ENCODE measurements at regions not wholly inside any gene's neighbourhood (a gene's known extent, or its start where the extent isn't known, plus 50 kb on each side); places are given as distances from the start of the nearest gene placed in this dataset.

DNA sequence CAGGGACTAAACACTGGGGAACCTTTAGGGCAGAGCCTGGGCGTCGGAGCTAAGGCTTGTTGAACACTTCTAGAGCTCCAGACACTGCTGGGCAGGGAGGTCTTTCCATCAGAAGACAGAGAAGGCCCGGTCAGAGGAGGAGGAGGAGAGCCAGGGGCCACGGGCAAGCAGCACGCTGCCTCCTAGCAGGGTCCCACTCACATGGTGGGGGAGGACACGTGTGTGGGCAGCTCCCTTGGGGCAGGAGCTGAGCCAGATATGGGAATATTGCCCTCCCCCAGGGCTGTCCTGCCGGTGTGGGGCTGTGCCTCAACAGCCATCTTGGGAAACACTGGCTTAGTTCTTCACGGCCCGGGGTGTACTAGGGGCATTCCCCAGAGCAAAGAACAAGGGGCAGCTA, 89.6 kb upstream of the TLE3 start:
- Histone ChIP-seq H3K4me1 (ENCODE audit: insufficient read depth) (peaks cover 4% of the 10 kb centered on the region), H2AFZ (no peak overlapping the region), H3K27me3 (peaks cover 2% of the 10 kb centered on the region), H3K9me3 (ENCODE audit: low read depth) (no peaks in the 10 kb centered on the region), H3K36me3 (replicated peaks; ENCODE audit: insufficient read depth, low read depth) (no peaks in the 10 kb centered on the region), H3K27ac (no peak overlapping the region), H3K79me2 (no peaks in the 10 kb centered on the region), H3K9me2 (replicated peaks; ENCODE audit: insufficient read depth) (no peaks in the 10 kb centered on the region), H4K20me1 (ENCODE audit: insufficient read depth, poor library complexity, severe bottlenecking) (no peaks in the 10 kb centered on the region), H3K4me2 (no peak overlapping the region), H3K4me3 (no peak overlapping the region)
- WGBS (ENCODE audit: low lambda C conversion rate, missing lambda C conversion rate) = 90% methylated on average over 9 of the region's 9 CpGs
- DNase-seq (ENCODE audit: low spot score) = no peak
- TF ChIP-seq, protein P1, sequence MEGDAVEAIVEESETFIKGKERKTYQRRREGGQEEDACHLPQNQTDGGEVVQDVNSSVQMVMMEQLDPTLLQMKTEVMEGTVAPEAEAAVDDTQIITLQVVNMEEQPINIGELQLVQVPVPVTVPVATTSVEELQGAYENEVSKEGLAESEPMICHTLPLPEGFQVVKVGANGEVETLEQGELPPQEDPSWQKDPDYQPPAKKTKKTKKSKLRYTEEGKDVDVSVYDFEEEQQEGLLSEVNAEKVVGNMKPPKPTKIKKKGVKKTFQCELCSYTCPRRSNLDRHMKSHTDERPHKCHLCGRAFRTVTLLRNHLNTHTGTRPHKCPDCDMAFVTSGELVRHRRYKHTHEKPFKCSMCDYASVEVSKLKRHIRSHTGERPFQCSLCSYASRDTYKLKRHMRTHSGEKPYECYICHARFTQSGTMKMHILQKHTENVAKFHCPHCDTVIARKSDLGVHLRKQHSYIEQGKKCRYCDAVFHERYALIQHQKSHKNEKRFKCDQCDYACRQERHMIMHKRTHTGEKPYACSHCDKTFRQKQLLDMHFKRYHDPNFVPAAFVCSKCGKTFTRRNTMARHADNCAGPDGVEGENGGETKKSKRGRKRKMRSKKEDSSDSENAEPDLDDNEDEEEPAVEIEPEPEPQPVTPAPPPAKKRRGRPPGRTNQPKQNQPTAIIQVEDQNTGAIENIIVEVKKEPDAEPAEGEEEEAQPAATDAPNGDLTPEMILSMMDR (IDR thresholded peaks at IDR 0.05; ENCODE audit: poor library complexity) = no peak
- TF ChIP-seq EZH2 (IDR thresholded peaks at IDR 0.05; ENCODE audit: borderline replicate concordance) = no peak
- no peak for TF ChIP-seq EZH2phosphoT487 (IDR thresholded peaks at IDR 0.05; ENCODE audit: low read depth, severe bottlenecking, unreplicated experiment)

DNA sequence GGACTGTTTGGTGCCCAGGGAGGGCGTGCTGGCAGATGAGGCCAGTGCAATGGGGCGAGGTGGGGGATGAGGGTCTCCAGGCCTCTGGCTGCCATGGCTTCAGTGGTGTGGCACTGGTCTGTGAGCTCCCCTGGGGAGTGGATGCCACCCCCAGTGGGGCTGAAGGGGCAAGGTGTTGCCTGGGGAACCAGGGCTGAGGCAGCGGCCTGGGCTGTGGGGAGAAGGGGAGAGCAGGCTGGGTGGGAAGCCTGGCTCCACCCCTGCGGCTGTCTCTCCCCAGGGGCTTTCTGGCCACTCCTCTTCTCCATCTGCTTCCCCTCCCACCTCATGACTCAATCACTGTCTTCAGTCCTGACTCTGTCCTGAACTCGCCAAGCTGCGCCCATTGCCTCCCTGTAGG, 88.4 kb upstream of the TLE3 start:
- no peak overlapping the region for H3K4me3 ChIP-seq
- no peak overlapping the region for H3K27ac ChIP-seq
- no peaks in the 10 kb centered on the region for H3K9me2 ChIP-seq (replicated peaks; ENCODE audit: insufficient read depth)
- H3K4me1 ChIP-seq (ENCODE audit: insufficient read depth) = peaks cover 4% of the 10 kb centered on the region
- H3K79me2 ChIP-seq = no peaks in the 10 kb centered on the region
- H3K36me3 ChIP-seq (replicated peaks; ENCODE audit: insufficient read depth, low read depth) = no peaks in the 10 kb centered on the region
- TF ChIP-seq EZH2phosphoT487 (IDR thresholded peaks at IDR 0.05; ENCODE audit: low read depth, severe bottlenecking, unreplicated experiment) (no peak), EZH2 (IDR thresholded peaks at IDR 0.05; ENCODE audit: borderline replicate concordance) (no peak)
- TF ChIP-seq, protein P1 (IDR thresholded peaks at IDR 0.05; ENCODE audit: poor library complexity) = no peak
- H4K20me1 ChIP-seq (ENCODE audit: insufficient read depth, poor library complexity, severe bottlenecking) = no peaks in the 10 kb centered on the region
- 95% methylated on average over 6 of the region's 6 CpGs for WGBS (ENCODE audit: low lambda C conversion rate, missing lambda C conversion rate)
- DNase-seq (ENCODE audit: low spot score) = no peak
- no peak overlapping the region for H3K4me2 ChIP-seq
- no peak overlapping the region for H2AFZ ChIP-seq
- H3K9me3 ChIP-seq (ENCODE audit: low read depth) = no peaks in the 10 kb centered on the region
- H3K27me3 ChIP-seq = peaks cover 3% of the 10 kb centered on the region

DNA sequence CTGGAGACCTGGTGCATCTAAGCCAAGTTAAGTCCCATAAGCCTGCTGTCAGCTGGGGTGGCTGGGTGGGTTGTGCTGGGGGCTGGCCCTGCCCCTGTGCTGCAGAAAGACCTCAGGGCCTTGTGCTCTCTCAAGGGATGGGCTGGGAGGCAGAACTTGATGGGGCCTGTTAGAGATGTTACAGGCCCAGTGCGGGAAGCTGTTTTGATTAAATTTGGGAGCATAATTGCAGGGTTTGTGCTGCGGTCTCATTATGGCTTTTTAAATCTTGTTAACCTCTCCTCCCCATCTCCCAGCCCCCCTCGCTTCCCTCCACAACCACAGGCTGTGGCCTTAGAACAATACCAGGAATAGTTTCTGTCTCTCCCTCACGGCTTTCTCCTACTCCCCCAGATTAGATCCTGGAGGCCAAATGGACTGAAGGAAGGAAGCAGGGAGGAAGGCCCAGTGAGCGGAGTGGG, 87.6 kb upstream of the TLE3 start:
- DNase-seq (ENCODE audit: low spot score) = no peak
- TF ChIP-seq, protein P1 (IDR thresholded peaks at IDR 0.05; ENCODE audit: poor library complexity) = no peak
- no peak for TF ChIP-seq EZH2 (IDR thresholded peaks at IDR 0.05; ENCODE audit: borderline replicate concordance)
- no peak for TF ChIP-seq EZH2phosphoT487 (IDR thresholded peaks at IDR 0.05; ENCODE audit: low read depth, severe bottlenecking, unreplicated experiment)

More for the DNA sequence above, 87.6 kb upstream of the TLE3 start:
- H3K36me3 ChIP-seq (replicated peaks; ENCODE audit: insufficient read depth, low read depth) = no peaks in the 10 kb centered on the region
- no peaks in the 10 kb centered on the region for H3K9me3 ChIP-seq (ENCODE audit: low read depth)
- no peaks in the 10 kb centered on the region for H3K9me2 ChIP-seq (replicated peaks; ENCODE audit: insufficient read depth)
- H2AFZ ChIP-seq = no peak overlapping the region
- WGBS (ENCODE audit: low lambda C conversion rate, missing lambda C conversion rate) = 68% methylated on average over 5 of the region's 5 CpGs
- peaks cover 3% of the 10 kb centered on the region for H3K27me3 ChIP-seq
- no peak overlapping the region for H3K4me2 ChIP-seq
- no peak overlapping the region for H3K4me3 ChIP-seq
- no peaks in the 10 kb centered on the region for H4K20me1 ChIP-seq (ENCODE audit: insufficient read depth, poor library complexity, severe bottlenecking)
- no peaks in the 10 kb centered on the region for H3K79me2 ChIP-seq
- no peak overlapping the region for H3K27ac ChIP-seq
- peaks cover 4% of the 10 kb centered on the region for H3K4me1 ChIP-seq (ENCODE audit: insufficient read depth)

Measured in hepatocyte (in vitro differentiated cells).